ENCODE measurements at regions not wholly inside any gene's neighbourhood (a gene's known extent, or its start where the extent isn't known, plus 50 kb on each side); places are given as distances from the start of the nearest gene placed in this dataset.

- Histone ChIP-seq H3K4me1 (no peaks in the 10 kb centered on the region), H3K4me3 (no peak overlapping the region), H3K36me3 (no peaks in the 10 kb centered on the region), H3K9me3 (no peaks in the 10 kb centered on the region), H3K27ac (no peak overlapping the region), H3K27me3 (no peaks in the 10 kb centered on the region)
- no peak for DNase-seq
- intact Hi-C loops (cut with DNase I) = no loop called here
- TF ChIP-seq CTCF (IDR thresholded peaks at IDR 0.05) = no peak
- no peak for ATAC-seq
- WGBS, 2 donors = 81 to 90% methylated on average over 4 of the region's 4 CpGs
Measured at GRCh38 chr9:82475584-82476301, 487.2 kb downstream of the SPATA31D1 start.

- intact Hi-C loops (cut with DNase I) = loop anchor here in 2 of 10 donors (10.0 kb wide), 3 partner anchors 56 to 796 kb away; partner anchors contain the start of gene TLE1 (in 1 of the 2)
- Histone ChIP-seq H3K27ac (no peak overlapping the region), H3K4me3 (no peak overlapping the region), H3K27me3 (no peaks in the 10 kb centered on the region), H3K4me1 (no peaks in the 10 kb centered on the region), H3K36me3 (no peaks in the 10 kb centered on the region), H3K9me3 (no peaks in the 10 kb centered on the region)
- ATAC-seq (no peak), DNase-seq (no peak)
- no peak for TF ChIP-seq CTCF (IDR thresholded peaks at IDR 0.05)
- 75 to 85% methylated on average over 2 of the region's 2 CpGs for WGBS, 2 donors
Measured at GRCh38 chr9:82480921-82481320, 492.3 kb downstream of the SPATA31D1 start.

- intact Hi-C loops (cut with DNase I) = loop anchor here in 2 of 10 donors (5.0 to 10.0 kb wide), 4 partner anchors 63 to 803 kb away; partner anchors contain the start of gene TLE1 (in 1 of the 2)
- Histone ChIP-seq H3K36me3 (no peaks in the 10 kb centered on the region), H3K4me3 (no peak overlapping the region), H3K9me3 (no peaks in the 10 kb centered on the region), H3K4me1 (peaks cover 9 to 35% (median 29%) of the 10 kb centered on the region in 9 donors), H3K27ac (peak overlapping the region in 9 of 10 donors; percentile 50 to 89 (median 73)), H3K27me3 (no peaks in the 10 kb centered on the region)
- no peak for TF ChIP-seq CTCF (IDR thresholded peaks at IDR 0.05)
- DNase-seq (no peak), ATAC-seq (no peak)
- WGBS, 2 donors = 50 to 68% methylated on average over 2 of the region's 2 CpGs
Measured at GRCh38 chr9:82487935-82488312, 499.4 kb downstream of the SPATA31D1 start.

- ATAC-seq (peak; percentile 72 to 93 (median 90)), DNase-seq (peak in 1 of 2 donors; percentile 72)
- H3K36me3 ChIP-seq = no peaks in the 10 kb centered on the region
- WGBS, 2 donors = 38 to 50% methylated on average over 8 of the region's 8 CpGs
- no peak for TF ChIP-seq CTCF (IDR thresholded peaks at IDR 0.05)
- peak overlapping the region; percentile 51 to 89 (median 70) for H3K27ac ChIP-seq
- H3K27me3 ChIP-seq = no peaks in the 10 kb centered on the region
- H3K4me1 ChIP-seq = peaks cover 9 to 35% (median 29%) of the 10 kb centered on the region in 9 donors
- intact Hi-C loops (cut with DNase I) = loop anchor here in 2 of 10 donors (5.0 to 10.0 kb wide), 4 partner anchors 64 to 804 kb away; partner anchors contain the start of gene TLE1 (in 1 of the 2)
- H3K9me3 ChIP-seq = no peaks in the 10 kb centered on the region
- H3K4me3 ChIP-seq = peak overlapping the region in 1 of 10 donors; percentile 14
Measured at GRCh38 chr9:82488313-82489200, 500.0 kb downstream of the SPATA31D1 start.

Measured in heart right ventricle (tissue), 16 donors.